NCI-H226 (cell line): ENCODE measurements at regions not wholly inside any gene's neighbourhood (a gene's known extent, or its start where the extent isn't known, plus 50 kb on each side); places are given as distances from the start of the nearest gene placed in this dataset.
A peak's percentile ranks its signal among the peaks of the same experiment; 100 is the strongest.
"Not testable (repeated sequence)": the region's sequence is repeated elsewhere in the genome, so short reads cannot be mapped to it uniquely, and the experiment has no call there.

Source experiments
- DNase-seq: peaks from one replicate; pipeline ENCODE4 v3.0.0-alpha.2; 2015

GRCh38 chr16:52033992-52034391, 513.0 kb downstream of the TOX3 start:
- no peak for DNase-seq

- no peak for DNase-seq
These were observed 524.0 kb downstream of the TOX3 start for GRCh38 chr16:52022980-52023379.

- no peak for DNase-seq
These were observed 524.8 kb downstream of the TOX3 start for GRCh38 chr16:52022177-52022576.

GRCh38 chr16:52016387-52016786, 530.6 kb downstream of the TOX3 start:
- DNase-seq = no peak

GRCh38 chr16:52005551-52005950, 541.4 kb downstream of the TOX3 start:
- no peak for DNase-seq

- DNase-seq = no peak
These were observed 542.6 kb downstream of the TOX3 start for GRCh38 chr16:52004343-52004742.

- no peak for DNase-seq
These were observed 544.9 kb downstream of the TOX3 start for GRCh38 chr16:52002026-52002425.

GRCh38 chr16:51996516-51996915, 550.4 kb downstream of the TOX3 start:
- no peak for DNase-seq

GRCh38 chr16:51994597-51994996, 552.3 kb downstream of the TOX3 start:
- no peak for DNase-seq

GRCh38 chr16:51989637-51990230, 557.2 kb downstream of the TOX3 start:
- no peak for DNase-seq

GRCh38 chr16:51988977-51989376, 558.0 kb downstream of the TOX3 start:
- DNase-seq = no peak

- DNase-seq = no peak
These were observed 559.4 kb downstream of the TOX3 start for GRCh38 chr16:51987519-51987918.

- DNase-seq = no peak
These were observed 560.2 kb downstream of the TOX3 start for GRCh38 chr16:51986717-51987116.

GRCh38 chr16:51986301-51986700, 560.6 kb downstream of the TOX3 start:
- no peak for DNase-seq

- DNase-seq = no peak
These were observed 561.8 kb downstream of the TOX3 start for GRCh38 chr16:51985126-51985525.

GRCh38 chr16:51984395-51984794, 562.5 kb downstream of the TOX3 start:
- DNase-seq = no peak

- DNase-seq = peak; percentile 5
These were observed 563.9 kb downstream of the TOX3 start for GRCh38 chr16:51982715-51983680.

- DNase-seq = no peak
These were observed 565.2 kb downstream of the TOX3 start for GRCh38 chr16:51981725-51982124.

GRCh38 chr16:51977506-51977905, 569.4 kb downstream of the TOX3 start:
- DNase-seq = not testable (repeated sequence)

- DNase-seq = no peak
These were observed 575.8 kb downstream of the TOX3 start for GRCh38 chr16:51971184-51971583.

GRCh38 chr16:51968749-51969148, 578.2 kb downstream of the TOX3 start:
- no peak for DNase-seq

GRCh38 chr16:51967646-51968045, 579.3 kb downstream of the TOX3 start:
- DNase-seq = no peak

- no peak for DNase-seq
These were observed 586.0 kb downstream of the TOX3 start for GRCh38 chr16:51960931-51961330.

- DNase-seq = no peak
These were observed 593.5 kb downstream of the TOX3 start for GRCh38 chr16:51953286-51953985.
